HCT116 (cell line): ENCODE measurements at regions not wholly inside any gene's neighbourhood (a gene's known extent, or its start where the extent isn't known, plus 50 kb on each side); places are given as distances from the start of the nearest gene placed in this dataset.

Source experiments
- ZBTB33 ChIP-seq: IDR thresholded peaks from 2 replicates; pipeline ENCODE4 v1.6.1; 2011; ENCODE audit warnings: mild to moderate bottlenecking, low read length, moderate library complexity; ENCODE audit not compliant: insufficient replicate concordance; ENCODE audit errors: extremely low read depth
- TF ChIP-seq, protein P1 (sequence below): IDR thresholded peaks from 2 replicates; pipeline ENCODE4 v1.6.1; 2012

GRCh38 chr7:36002900-36003299, 150.2 kb upstream of the EEPD1 start:
- TF ChIP-seq ZBTB33 = no peak
- TF ChIP-seq, protein P1, sequence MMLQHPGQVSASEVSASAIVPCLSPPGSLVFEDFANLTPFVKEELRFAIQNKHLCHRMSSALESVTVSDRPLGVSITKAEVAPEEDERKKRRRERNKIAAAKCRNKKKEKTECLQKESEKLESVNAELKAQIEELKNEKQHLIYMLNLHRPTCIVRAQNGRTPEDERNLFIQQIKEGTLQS = no peak
